ENCODE measurements at regions not wholly inside any gene's neighbourhood (a gene's known extent, or its start where the extent isn't known, plus 50 kb on each side); places are given as distances from the start of the nearest gene placed in this dataset.
"Not testable (repeated sequence)": the region's sequence is repeated elsewhere in the genome, so short reads cannot be mapped to it uniquely, and the experiment has no call there.

DNA sequence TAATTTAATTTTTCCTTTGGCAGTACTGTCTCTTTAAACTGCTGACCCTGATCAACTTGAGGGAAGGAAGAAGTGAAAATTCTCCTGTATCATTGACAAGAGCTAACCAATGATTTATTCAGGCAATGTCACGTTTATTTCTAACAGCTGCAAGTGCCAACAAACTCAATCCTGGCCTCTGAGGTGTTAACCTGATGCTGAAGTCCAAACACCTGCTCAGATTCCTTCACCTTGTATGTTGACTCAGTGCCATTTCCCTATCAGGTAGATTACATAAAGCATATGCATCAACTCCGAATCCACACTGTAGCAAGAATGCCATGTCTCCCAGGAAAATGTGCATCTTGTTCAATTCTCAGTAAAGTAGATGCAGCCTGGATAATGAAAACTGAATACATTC is 820.0 kb downstream of the XPNPEP1 start:
- no peak for DNase-seq

DNA sequence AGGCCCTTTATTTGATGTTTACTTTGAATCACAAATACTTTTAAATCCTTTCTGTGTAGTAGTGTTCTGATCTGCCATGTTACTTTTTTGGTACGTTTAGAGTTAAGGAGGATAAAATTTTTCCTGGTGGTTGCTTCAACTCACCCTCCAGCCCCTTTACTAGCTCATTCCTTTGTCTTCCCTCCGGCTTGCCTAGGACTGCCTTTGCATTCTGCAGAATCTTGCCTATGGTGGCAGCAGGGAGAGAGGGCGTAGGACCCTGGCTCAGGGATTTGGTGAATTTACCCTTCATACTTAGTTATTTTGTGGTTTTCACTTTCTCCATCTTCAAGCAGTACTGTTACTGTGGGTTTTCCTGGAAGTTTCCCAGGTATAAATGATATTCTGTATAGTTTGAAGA is 833.5 kb downstream of the XPNPEP1 start:
- DNase-seq, result no peak

DNA sequence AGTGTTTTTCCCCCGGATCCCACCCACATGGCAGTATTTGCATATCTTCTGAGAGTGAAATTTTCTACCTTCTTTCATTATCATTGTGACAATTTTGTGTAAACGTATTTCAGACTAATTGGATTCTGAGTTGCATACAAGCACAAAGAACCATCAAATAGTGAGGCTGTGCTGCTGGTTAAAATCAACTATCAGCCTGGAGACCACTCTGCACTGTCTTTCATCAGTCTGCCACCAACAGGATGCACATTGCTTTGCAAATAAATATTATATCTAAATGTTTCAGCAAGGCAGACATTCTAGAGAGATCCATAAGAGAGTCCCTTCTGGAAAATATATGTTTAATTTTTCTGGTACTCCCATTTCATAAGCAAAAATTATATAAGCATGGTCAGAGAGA is 851.8 kb downstream of the XPNPEP1 start:
- no peak for DNase-seq

DNA sequence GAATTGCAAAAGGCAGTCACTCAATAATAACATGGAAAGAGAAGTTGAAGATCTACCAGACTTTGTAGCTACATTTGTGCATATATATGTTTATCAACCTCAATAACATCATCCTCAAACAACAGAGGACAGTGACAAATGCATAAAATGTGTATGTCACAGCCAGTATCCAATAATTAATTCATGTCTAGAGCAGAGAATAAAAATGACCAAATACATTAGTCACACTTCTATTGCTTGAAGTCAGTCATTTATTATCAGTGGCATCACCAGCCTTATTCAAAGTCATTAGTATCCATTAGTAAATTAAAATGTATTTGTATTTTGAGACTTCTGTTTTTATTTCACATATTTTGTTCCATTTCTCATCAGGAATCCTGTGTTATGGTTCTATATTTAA is 852.8 kb downstream of the XPNPEP1 start:
- no peak for DNase-seq

DNA sequence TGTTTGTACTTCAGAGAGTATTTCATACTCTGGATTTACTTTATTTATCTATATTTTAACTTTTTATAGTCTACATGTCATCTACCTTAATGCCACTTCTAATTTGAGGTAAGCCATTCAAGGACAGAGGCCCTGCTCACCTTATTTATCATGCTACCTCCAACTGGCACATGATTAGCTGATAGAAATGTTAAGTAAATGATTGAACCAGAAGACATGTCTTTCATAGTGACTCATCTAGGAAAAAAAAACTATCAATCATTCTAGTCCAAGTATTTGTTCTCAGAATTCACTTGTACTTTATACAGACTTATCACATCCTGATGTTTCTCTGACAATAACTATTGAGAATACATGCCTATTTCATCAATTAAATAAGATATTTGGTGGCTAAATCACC is 856.3 kb downstream of the XPNPEP1 start:
- no peak for DNase-seq

DNA sequence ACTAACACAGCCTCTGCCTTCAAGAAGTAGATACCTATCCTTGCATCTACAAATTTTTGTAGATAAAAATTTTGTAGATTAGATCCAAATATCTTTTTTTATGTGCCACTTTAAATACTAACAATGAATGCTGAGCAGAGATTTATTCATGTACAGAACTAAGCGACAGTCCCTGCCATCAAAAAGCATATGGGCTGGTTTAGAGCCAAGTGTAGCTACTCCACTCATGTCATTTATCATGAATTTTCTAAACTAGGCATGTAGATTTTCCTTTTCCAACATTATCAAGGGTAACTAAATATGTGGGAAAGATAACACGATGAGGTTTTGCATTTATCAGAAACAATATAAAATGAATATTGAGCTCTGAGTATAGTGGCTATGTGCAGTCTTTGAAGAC is 857.5 kb downstream of the XPNPEP1 start:
- no peak for DNase-seq

DNA sequence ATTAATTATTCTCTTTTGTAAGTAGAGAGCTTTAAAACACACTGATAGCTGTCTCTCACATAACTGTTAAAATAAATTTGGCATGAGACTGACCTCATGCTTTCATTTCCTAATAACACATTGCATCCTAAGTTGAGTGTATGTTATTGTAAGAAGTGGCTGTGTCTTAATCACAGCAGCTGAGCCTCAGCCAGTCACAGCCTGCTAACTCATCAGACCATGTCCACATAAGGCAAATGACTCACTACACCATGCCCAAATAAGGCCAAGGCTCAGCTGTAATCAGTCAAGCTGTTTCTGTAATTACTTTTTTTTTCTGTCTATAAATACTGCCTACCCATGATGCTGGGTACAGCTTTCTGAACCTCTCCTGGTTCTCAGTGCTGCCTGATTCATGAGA is 860.9 kb downstream of the XPNPEP1 start:
- no peak for DNase-seq

DNA sequence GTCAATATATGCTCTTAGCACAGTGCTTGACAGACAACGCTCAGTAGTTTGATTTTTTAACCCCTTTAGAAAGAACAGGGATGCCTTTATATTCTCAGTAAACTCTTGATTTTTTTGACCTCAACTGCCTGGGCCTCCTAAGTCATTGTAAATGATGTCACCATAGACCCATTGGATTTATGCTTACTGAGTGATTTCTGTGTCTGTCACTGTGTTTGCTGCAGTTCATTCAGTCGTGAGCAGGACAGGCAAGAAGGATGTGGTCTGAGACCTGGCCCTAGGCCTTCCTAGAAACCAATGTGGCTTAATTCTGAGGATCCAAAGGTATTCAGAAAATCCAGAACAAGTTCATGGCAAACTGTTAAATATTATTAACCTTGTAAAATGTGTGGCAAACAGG is 868.1 kb downstream of the XPNPEP1 start:
- DNase-seq, result no peak

DNA sequence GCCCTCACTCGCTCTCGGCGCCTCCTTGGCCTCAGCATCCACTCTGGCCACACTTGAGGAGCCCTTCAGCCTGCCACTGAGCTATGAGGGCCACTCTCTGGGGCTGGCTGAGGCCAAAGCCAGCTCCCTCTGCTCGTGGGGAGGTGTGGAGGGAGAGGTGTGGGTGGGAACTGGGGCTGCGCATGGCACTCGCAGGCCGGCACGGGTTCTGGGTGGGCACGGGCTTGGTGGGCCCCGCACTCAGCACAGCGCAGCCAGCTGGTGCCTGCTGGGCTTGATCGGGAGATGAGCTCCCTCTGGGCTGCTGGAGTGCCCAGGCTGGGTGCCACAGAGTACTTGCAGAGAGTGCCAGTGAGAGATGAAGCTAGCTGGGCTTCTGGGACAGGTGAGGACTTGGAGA is 875.5 kb downstream of the XPNPEP1 start:
- DNase-seq, result no peak

DNA sequence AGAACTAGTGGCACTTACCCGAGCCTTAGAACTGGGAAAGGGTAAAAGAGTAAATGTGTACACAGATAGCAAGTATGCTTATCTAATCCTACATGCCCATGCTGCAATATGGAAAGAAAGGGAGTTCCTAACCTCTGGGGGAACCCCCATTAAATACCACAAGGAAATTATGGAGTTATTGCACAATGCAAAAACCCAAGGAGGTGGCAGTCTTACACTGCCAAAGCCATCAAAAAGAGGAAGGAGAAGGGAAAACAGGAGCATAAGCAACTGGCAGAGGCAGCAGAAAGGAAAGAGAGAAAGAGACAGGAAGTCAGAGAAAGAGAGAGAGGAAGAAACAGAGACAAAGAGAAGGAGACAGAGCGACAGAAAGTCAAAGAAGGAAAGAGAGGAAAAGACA is 876.9 kb downstream of the XPNPEP1 start:
- DNase-seq, result not testable (repeated sequence)

DNA sequence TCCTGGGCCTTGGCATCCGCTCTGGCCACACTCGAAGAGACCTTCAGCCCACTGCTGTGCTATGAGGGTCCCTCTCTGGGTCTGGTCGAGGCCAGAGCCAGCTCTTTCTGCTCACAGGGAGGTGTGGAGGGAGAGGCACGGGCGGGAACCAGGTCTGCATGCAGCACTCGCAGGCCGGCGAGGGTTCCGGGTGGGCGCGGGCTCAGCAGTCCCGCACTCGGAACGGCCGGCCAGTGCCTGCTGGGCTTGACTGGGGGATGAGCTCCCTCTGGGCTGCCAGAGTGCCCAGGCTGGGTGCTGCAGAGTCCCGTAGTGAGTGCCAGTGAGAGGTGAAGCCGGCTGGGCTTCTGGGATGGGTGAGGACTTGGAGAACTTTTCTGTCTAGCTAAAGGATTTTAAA is 882.7 kb downstream of the XPNPEP1 start:
- DNase-seq, result no peak

DNA sequence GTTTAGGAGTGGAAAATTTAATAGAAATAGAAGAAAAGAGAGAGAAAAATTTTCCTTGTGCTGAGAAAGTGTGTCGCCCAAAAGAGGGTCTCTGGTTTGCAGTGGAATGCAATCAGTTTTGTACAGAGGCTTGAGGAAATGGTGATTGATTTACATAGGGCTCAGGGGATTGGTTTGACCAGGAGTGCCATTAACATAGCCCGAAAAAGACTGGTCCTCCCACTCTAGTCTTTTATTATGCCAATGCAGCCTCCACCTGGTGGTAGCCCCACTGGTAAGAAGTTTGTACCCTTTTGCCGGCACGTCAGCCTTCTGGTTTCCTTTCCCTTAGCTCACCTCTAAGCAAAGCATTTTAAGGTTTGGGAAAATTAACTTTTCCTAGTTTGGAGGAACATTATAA is 885.3 kb downstream of the XPNPEP1 start:
- no peak for DNase-seq

DNA sequence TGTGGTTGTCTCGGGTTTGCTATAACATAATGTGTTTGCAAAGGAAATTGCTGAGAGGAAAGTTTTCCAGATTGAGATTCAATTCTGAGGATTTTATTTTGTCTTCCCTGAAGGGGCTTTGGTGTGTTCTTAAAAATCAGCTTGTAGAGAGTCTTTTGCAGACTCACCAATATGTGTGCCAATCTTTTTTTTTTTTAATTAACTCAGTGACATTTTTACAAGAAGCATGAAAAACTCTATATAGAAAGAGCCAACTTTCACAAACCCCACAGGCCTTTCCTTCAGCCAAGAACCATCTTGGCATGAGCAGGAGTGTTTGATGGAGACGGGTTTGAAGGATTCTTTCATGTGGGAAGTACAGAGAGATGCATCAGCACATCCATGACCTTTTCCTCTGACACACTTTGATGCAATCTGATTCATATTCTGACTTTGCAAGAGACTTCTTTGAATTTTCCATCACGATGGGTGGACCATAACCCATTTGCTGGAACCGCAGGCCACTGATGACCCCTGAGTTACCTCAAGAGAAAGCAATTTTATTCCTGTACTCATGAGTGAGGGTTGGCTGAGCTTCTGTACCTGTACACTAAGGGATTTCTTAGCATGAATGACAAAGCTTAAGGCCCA is 892.6 kb downstream of the XPNPEP1 start:
- DNase-seq, result no peak

DNA sequence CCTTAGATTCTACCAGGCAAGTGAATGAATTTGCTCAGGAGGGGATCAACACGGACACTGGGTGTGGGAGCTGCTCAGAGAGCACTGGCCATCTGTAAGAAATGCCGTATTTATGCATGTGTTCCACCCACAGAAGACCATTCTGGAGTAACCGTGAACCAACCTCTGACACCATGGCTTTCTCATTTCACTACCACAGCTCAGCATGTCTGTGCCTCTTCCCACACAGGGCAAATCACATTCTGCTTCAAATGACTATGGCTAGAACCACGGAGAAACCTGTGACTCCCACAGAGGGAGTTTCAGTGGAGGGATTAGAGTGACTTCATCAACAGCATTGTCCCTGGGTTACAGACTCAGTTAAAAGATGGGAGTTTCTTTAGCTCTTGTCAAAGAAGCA is 893.4 kb downstream of the XPNPEP1 start:
- DNase-seq, result no peak

DNA sequence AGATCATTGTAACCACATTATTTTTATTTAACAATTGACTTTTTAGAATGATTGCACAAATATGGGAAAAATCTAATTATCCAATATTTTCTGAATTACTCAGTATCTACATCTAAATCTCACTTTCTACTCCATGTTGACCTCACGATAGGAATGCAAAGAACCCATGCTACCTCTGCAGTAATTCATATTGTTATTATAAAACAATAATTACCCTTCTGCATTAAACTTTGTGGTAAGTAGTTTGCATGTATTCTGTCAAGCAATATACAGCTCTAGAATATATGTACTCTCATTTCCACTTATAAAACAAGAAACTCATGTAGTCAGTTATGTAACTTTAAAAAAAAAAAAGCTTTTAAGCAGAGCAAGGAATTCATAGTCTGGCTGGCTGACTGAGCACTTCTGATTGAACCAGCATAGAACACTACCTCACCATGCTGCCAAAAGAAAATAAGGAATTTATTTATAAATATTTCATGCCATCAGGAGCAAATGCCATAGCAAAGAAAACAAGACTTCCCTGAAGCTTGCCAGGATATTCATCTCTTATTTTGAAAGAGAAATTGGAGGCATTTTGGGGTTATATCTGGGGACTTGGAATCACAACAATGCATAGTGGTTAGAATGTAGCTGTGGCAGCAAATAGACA is 895.7 kb downstream of the XPNPEP1 start:
- DNase-seq, result no peak

DNA sequence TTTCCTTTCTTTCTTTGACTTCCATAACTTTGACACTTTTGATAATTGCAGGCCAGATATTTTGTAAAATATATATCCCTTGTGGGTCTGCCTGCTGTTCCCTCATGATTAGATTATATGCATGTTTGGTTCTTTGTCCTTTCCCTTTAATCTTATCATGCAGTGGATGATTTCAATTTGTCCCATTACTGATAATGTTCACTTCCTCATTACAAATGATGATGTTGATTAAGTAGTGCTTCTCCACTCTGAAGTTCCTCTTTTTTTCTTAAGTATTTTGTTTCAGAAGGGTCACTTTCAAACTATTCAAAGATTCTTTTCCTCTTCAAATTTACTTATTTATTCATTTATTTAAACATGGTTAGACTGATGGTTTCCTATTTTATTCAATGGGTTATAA is 898.1 kb downstream of the XPNPEP1 start:
- DNase-seq, result no peak

DNA sequence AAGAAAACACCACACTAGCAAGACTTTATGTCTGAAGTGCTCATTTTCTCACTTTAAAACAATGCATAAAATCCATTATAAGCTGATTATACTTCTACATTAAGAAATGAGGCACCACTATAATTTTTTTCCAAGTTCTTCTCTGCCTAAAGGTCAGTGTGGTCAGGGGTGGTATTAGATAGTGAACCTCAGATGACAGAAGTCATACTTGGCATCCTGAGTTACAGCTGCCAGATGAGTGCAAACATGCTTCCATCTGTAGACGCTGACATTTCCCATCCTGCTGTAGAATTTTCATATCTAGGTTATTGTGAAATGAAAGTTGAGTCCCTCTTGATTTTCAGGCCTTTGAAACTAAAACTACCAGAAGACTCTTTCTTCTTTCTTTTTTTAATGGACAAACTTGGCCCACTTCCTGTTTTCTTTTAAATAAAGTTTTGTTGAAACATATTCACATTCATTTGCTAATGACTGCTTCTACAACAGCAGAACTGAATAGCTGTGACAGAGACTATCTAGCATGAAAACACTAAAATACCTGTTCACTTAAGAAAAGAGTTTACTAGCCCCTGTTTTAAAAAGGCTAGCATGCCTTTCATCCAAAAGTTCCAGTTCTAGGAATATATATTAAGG is 900.8 kb downstream of the XPNPEP1 start:
- no peak for DNase-seq

DNA sequence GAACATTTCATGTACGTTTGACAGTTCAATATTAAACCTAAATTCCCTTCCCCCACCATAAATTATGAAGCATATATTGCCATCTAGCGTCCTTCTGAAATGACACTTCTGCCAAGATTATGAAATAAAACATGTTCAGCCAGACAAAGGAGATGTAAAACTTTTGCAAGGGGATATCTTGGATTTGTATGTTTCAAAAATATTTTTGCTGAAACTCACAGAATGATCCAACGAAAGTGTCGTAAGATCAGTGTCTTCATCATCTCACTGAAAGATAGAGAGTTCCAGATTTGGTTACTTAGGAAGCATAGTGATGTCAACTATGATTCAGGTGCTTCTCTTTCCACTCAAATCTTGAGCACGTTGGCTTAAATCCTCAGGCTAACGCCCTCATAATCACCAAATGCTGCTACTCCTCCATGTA is 904.3 kb downstream of the XPNPEP1 start:
- no peak for DNase-seq

DNA sequence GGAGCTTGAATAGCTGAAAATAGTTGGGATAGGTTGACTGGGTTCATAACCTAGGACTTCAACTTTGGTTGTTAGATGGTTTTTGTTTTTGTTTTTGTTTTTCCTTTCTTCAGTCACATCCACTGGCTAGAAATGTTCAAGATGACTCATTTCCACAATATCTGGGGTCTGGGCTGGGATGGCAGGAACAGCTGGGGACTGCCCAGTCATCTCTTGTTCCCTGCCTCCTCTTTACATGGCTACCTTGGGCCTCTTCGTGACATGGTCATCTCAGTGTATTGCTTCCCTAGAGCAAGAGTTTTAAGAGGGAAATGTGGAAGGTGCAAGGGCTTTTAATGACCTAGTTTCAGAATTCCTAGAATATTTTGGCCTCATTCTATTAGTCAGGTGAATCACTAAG is 915.8 kb downstream of the XPNPEP1 start:
- no peak for DNase-seq

DNA sequence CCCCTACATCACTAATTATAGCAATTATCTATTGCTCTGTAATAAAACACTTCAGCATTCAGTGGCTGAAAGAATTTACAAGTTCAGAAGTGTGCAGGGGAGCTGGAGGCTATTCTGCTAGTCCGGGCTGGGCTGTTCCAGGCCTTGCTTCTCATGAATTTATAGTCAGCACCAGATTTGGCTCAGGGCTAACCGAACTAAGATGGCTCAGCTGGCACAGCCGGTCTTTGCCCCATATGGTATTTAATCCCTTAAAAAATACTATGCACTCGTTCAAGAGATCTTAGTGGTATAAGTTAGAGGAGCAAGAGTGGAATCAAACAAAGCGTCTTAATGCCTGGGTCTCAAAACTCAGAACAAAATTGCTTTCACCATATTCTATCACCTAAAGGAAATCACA is 932.9 kb downstream of the XPNPEP1 start:
- DNase-seq, result no peak

DNA sequence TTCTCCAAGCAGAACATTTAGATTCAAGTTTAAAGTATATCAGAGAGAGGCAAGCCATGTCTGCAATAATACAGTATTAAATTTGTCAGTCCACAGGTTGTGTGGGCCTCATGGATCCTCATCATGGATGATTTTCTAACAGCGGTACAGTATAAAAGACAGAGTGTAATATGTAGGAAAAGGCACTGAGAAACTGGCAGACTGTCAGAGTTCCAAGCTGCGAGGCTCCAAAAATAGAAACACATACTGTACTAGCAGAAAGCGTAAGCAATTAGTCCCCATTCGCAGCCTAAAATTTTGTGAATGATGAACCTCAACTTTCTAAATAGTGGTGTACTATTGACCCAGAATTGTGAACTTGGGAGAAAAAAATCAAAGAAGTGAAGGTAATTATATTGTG is 933.3 kb downstream of the XPNPEP1 start:
- DNase-seq, result no peak

DNA sequence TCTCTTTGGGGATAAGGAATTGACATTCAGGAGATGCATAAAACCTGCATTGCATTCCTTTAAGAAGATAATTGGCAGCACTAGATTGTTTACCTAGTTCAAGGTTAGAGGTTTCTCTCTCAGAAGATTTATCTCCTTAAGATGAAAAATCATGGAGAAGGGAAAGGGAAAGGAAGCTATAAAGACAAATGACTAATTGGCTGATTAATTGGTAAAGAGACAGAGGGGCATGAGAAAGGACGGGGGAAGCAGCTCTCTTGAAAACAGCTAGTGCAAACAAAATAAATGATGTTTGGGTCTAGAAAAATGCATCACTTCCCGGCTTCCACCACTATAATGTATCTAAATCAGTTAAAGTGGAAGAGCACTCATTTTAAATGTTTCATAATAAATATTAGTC is 941.2 kb downstream of the XPNPEP1 start:
- no peak for DNase-seq

DNA sequence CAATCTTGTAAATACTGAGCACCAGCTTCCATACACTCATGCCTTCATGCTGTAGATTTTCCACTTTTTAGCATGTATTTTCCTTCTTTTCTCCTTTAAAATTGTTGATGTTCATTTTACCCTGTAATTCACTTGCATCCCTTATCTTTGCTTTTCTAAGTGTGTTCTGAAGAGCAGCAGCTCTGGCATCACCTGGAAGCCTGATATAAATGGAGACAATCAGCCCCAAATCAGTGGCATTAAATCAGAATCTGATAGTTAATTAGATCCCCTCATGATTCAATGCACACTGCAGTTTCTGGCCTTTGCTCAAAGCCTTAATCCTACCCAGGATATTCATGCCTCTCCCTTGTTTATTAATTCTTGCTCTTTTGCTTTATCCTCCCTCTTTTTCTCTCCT is 942.4 kb downstream of the XPNPEP1 start:
- DNase-seq, result no peak

Data from hypothalamus (tissue), 51 donors.